ENCODE measurements at regions not wholly inside any gene's neighbourhood (a gene's known extent, or its start where the extent isn't known, plus 50 kb on each side); places are given as distances from the start of the nearest gene placed in this dataset.

GRCh38 chr2:239723486-239724193, 301.5 kb downstream of the NDUFA10 start:
- peak; percentile 12 for DNase-seq

DNA sequence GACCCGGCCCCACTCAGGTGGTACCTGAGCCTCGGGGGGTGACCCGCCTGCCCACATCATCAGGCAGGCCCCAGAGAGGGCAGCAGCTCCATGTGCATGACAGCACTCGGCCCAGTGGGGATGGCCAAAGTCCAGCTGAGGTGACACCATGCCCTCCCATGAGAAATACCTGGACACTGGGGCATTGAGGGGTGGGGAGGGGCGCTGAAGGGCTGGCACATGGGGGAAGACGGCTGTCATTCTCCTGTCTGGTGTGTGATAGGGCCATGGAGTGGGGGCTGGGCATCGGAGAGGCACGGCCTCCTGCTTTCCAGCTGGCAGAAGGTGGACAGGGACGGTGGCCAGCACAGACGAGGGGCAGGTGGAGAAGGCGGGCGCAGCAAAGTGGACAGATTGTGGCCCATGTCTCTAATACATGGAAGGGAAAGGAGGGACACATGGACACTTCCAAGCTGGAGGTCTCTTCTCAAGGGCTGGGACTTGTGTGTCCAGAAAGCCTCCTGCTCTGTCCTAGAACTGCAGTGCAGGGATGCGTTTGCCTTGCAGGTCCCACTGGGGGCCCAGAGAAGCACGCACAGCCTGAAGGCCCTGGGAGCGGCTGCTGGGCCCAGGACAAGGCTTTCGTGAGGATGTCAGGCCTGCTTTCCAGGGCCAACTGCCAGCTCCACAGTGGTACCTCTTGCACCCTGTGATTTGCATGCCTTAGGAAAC, 302.2 kb downstream of the NDUFA10 start:
- DNase-seq: peak; percentile 20

GRCh38 chr2:239721991-239722759, 303.0 kb downstream of the NDUFA10 start:
- peak; percentile 10 for DNase-seq

- peak; percentile 11 for DNase-seq
Measured at GRCh38 chr2:239721531-239721930, 303.6 kb downstream of the NDUFA10 start.

DNA sequence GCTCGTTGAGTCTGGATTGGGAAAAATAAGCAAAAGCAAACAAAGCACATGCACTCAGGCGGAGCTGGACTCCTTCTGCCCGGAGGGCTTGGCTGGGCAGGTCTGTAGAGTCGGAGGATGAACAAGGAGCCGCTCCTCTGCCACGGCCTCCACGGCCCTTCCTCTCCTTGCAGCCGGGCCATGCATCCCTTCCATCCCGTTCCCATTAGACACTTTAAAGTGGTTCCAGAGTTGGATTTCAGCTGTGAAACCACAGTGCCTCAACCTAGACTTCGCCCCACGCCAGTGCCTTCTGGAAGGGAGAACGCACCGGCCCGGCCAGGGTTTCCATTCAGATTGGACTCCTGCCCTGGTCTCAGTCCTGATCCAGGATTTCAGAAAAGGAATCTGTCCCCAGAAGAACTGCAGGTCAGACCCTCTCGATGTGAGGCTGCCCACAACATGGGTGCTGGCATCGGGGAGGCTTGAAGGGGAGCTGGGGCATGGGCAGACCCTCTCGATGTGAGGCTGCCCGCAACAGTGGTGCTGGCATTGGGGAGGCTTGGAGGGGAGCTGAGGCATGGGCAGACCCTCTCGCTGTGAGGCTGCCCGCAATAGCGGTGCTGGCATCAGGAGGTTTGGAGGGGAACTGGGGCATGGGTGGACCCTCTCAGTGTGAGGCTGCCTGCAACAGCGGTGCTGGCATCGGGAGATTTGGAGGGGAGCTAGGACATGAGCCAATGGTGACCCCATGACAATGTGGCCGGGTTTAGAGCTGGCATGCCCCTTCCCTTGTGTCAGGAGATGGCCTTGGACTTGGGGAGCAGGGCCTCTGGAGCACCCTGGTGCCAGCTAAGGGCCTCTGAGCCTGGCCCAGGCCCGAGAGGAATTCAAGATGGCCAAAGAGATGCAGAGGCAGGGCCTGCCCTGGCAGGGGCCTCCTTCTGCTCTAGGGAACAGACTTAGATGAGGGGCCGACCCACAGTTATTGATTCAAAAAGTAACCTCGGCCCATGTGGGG, 304.5 kb downstream of the NDUFA10 start:
- peak; percentile 51 for DNase-seq

- peak; percentile 17 for DNase-seq
Measured at GRCh38 chr2:239719791-239720360, 305.3 kb downstream of the NDUFA10 start.

GRCh38 chr2:239718991-239719390, 306.2 kb downstream of the NDUFA10 start:
- DNase-seq: peak; percentile 8

GRCh38 chr2:239717706-239718105, 307.4 kb downstream of the NDUFA10 start:
- DNase-seq: peak; percentile 10

DNA sequence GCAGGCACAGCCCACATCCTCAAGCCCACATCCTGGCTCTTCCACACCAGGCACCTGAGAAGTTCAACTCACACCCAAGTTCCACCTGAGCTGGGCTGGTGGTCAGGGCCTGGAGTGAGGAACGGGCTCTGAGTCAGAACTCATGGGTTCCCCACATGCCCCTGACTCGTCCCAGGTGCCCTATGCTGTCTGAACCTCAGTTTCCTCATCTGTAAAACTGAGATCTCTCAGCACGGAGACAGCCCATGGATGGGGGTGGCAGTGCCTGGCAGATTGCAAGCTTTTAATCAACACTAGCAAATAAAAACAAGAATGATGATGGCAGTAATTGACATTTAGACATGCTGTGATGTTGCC, 307.8 kb downstream of the NDUFA10 start:
- no peak for DNase-seq

DNA sequence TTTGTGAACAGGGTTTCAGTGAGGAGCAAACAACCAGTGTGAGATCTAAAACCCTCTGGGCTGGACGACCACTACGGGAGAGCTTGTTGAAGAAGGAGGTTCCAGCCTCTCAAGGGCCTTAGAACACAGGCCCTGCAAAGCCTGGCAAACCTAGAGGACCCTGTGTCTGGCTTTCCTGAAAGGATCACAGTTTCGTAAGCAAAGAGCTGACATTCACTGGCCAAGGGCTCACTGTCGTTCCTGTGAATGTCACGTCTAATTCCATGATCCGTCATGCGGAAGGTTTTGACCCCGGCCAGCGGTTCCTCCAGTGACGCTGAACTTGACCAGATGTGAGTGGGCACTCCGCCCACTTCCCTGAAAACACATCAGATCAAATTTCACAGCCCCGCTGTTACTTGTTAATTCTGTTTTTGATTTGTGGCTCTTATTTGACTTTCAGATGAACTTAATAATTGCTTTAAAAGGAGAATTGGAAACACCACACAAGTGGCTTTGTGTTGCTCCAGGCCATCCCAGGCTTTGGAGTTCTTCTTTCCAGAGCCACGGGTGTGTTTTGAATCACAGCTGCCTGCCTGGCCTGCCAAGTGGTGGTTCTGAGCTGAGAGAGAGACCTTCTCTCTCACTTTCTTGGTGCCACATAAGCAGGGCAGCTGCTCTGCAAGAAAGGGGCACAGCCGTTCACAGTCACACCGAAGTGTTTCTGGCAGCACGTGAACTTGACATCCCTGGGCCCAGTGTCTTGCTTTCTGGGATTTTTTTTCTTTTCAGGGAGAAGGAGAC, 308.4 kb downstream of the NDUFA10 start:
- DNase-seq: peak; percentile 81

DNA sequence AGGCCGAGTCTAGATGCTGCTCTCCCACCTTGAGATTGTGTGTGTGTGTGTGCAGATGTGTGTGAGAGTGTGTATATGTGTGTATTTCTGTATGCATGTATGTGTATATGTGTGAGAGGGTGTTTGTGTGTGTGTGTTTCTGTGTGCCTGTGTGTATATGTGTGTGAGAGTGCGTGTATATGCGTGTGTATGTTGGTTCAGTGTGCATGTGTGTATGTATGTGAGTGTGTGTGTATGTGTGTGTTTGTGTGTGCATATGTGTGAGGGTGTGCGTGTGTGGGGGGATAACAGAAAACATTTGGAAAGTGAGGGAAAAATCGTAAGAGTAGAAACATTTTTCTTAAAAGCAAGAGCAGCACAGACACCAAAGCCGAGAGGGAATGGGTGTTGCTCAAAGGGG, 309.1 kb downstream of the NDUFA10 start:
- peak; percentile 9 for DNase-seq

DNA sequence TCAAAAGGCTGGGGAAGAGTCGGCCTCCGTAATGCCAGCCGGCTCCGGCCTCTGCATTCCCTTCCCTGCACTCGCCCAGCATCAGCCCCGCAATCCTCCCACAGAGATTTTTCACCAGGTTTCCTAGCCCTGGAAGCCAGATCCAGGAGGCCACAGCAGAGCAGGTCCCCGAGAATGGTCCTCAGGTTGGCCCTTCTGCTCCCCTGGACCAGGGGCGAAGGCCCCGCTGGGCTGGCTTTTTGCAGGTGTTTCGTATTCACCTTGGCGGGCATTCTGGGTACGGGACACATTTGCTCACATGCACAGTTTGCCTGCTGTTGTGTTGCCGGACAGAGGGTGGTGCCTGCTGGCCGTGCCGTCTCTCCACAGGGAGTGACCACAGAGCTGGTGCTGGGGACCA, 309.5 kb downstream of the NDUFA10 start:
- DNase-seq: peak; percentile 18

- peak; percentile 9 for DNase-seq
Measured at GRCh38 chr2:239715202-239715601, 309.9 kb downstream of the NDUFA10 start.

DNA sequence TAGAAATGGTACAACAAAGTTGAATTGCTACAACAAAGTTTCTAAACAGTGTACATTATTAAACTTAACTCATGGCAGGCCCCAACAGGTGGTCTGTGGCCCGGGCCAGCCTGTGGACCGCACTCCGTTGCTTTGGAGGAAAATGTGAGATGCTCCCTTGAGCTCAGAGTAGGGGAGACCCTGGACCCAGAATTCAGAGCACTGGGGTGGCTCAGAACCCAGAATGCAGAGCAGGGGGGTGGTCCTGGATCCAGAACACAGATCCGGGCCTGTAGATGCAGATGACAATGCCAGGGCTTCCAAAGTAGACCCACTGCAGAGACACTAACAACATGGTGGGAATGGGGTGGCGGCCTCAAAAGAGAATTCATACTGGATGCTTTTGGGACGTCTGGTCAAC, 311.0 kb downstream of the NDUFA10 start:
- DNase-seq: peak; percentile 5

DNA sequence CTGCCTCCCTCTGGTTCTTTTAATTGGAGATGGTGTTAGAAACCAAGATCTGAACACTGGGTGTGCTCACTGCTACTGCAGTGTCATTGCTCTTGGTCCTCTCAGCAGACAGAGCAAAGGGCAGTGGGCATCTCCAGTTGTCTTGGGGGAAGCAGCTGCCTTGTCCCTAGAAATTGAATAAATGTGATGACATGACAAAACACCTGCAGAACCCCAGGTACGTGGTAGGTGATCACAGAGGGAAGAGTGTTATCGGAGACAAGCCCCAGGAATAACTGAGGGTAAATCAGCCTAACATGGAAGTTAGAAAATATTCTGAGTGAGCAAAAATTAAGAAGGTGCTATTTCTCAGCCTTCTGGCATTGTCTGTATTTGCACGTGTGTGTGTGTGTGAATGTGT, 311.9 kb upstream of the HDAC4 start:
- DNase-seq: peak; percentile 2

GRCh38 chr2:239711911-239712570, 311.2 kb upstream of the HDAC4 start:
- DNase-seq: no peak

DNA sequence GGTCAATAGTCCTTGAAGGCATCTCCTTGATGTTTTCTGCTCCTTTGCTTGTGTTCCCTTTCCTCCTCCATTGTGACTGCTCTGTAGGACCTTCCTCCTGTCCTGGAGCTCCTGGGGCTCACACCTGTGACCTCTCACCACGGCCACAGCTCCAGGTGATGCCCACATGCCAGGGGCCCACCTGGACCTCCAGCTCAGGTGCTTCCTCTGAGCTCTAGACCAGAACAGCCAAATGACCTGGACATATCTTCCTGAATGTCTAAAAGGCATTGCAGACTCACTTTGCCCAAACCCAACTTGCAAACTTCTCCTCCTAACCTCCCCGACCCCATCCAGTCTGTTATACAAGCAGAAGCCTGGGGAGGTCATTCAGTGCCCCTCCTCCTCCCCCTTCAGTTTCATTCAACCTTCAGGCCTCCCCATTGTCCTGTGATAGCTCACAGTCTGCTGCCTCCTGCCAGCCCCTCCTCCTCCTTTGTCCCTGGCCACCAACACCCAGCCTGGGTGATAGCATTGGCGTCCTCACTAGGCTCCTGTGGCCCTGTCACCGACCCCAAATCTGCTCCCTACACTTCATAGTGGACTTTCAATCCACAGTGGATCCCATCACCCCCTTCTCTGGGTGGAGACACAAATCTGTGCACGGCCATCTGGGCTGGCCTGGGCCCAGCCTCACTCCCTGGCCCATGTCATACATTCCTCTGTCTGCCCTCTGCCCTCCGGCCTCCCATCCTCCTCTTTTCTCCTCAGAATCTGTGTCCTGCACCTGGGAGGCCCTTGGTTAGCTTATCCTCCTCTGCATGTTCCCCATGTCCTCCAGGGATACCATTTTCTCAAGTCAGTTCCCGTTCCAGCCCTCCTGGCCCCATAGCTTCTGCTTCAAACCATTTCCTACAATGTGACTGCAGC, 310.4 kb upstream of the HDAC4 start:
- peak; percentile 12 for DNase-seq

DNA sequence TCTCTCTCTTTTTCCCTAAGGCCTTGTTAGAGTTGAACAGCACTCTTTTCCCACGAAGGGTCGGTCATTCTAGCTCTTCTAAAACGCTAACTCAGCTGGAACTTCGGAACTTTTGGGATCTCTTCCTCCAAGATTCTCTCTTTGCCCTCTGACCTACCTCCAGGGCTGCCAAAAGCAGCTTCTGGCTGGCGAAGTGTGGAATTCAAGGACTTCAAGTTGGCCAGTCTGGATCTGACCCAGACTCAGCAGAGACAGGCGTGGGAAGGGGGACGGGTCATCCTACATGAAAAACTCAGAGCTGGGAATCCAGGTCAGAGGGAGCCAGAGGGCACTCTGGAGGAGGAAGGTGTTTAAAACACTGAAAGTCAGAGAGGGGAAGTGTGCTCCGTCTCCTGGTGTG, 305.5 kb upstream of the HDAC4 start:
- peak; percentile 29 for DNase-seq

DNA sequence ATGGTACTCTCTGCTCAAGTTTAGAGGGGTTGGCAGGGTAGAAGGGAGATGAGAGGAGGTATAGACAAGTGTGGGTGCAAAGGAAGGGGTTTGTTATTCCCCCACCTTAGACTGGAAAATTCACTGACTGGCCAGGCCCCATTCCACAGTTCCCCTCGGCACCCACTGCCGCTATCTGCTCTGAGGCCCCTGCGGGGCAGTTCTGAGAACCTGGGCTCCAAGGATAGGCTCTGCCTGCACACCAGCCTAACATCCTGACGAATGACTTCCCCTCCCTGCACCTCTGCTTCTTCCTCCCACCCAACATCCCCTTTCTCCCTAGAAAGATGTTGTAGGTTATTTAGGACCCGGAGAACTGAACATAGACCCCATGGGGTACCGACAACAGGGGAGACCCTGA, 303.9 kb upstream of the HDAC4 start:
- DNase-seq: no peak

GRCh38 chr2:239703834-239704233, 303.0 kb upstream of the HDAC4 start:
- no peak for DNase-seq
